IMR-90 (cell line): ENCODE measurements at regions not wholly inside any gene's neighbourhood (a gene's known extent, or its start where the extent isn't known, plus 50 kb on each side); places are given as distances from the start of the nearest gene placed in this dataset.

Experiments used
- ATAC-seq: fragments of 200-7000 bp; cut with Tn5 transposase; 2 replicates; pipeline ENCODE4 v1.9.1; 2020; ENCODE audit warnings: low read depth, mild to moderate bottlenecking, moderate library complexity
- BruUV-seq: library from RNA; stranded (reverse); fragments of 400-500 nt; replicated peaks from 2 replicates; lab custom pipeline; 2021; lab: Mats Ljungman, UMichigan
- CTCF ChIA-PET: fragments of 300-600 bp; formaldehyde crosslinking; extraction: SDS; loops from one replicate; lab custom pipeline; 2021; ENCODE audit warnings: antibody characterized with exemption; lab: Yijun Ruan, JAX
- POLR2A ChIA-PET: fragments of 300-600 bp; sonication (Branson Sonifier 250); formaldehyde crosslinking; loops from one replicate; lab custom pipeline; 2022; ENCODE audit warnings: antibody characterized with exemption; ENCODE audit not compliant: unreplicated experiment; lab: Charles Lee
- DNase-seq: peaks from one replicate; pipeline ENCODE4 v3.0.0; 2013
- H2AFZ ChIP-seq: replicated peaks from 2 replicates; pipeline ENCODE3; 2013; ENCODE audit warnings: low read length, mild to moderate bottlenecking; ENCODE audit not compliant: poor library complexity
- H2AK5ac ChIP-seq: 2 replicates; pipeline ENCODE4 v1.6.1; 2013; ENCODE audit warnings: low read depth, low read length, inconsistent platforms
- H2AK9ac ChIP-seq: replicated peaks from 2 replicates; pipeline ENCODE3; 2013; ENCODE audit warnings: mild to moderate bottlenecking, low read depth, low read length, moderate library complexity; ENCODE audit not compliant: poor library complexity
- H2BK120ac ChIP-seq: 2 replicates; pipeline ENCODE4 v1.6.1; 2013; ENCODE audit warnings: low read depth, low read length, inconsistent platforms
- H2BK15ac ChIP-seq: 3 replicates; pipeline ENCODE4 v1.6.1; 2013; ENCODE audit warnings: low read depth, low read length, inconsistent platforms
- H2BK20ac ChIP-seq: 2 replicates; pipeline ENCODE4 v1.6.1; 2013; ENCODE audit warnings: low read depth, mild to moderate bottlenecking, inconsistent platforms, low read length, moderate library complexity
- H2BK5ac ChIP-seq: 2 replicates; pipeline ENCODE4 v1.6.1; 2013; ENCODE audit warnings: mild to moderate bottlenecking, low read depth, low read length, inconsistent platforms; ENCODE audit not compliant: poor library complexity, severe bottlenecking
- H3K14ac ChIP-seq: replicated peaks from 2 replicates; pipeline ENCODE4 v1.6.1; 2013; ENCODE audit warnings: low read depth, low read length, inconsistent platforms
- H3K18ac ChIP-seq: 2 replicates; pipeline ENCODE4 v1.6.1; 2013; ENCODE audit warnings: low read depth, low read length, control low read depth
- H3K23ac ChIP-seq: 2 replicates; pipeline ENCODE4 v1.6.1; 2013; ENCODE audit warnings: low read depth, low read length, inconsistent platforms
- H3K27ac ChIP-seq: 2 replicates; pipeline ENCODE4 v1.5.1; 2013; ENCODE audit warnings: mild to moderate bottlenecking, control low read depth, low read length; ENCODE audit not compliant: insufficient read depth
- H3K27me3 ChIP-seq: 2 replicates; pipeline ENCODE4 v1.6.1; 2013; ENCODE audit warnings: low read length; ENCODE audit not compliant: control insufficient read depth, insufficient read depth
- H3K36me3 ChIP-seq: 2 replicates; pipeline ENCODE4 v1.6.1; 2013; ENCODE audit warnings: low read length, mixed read lengths; ENCODE audit not compliant: control insufficient read depth, insufficient read depth
- H3K4ac ChIP-seq: 2 replicates; pipeline ENCODE4 v1.6.1; 2013; ENCODE audit warnings: low read depth, low read length, inconsistent platforms
- H3K4me1 ChIP-seq: 2 replicates; pipeline ENCODE4 v1.6.1; 2013; ENCODE audit warnings: low read length, mixed read lengths; ENCODE audit not compliant: control insufficient read depth, insufficient read depth
- H3K4me2 ChIP-seq: 2 replicates; pipeline ENCODE4 v1.6.1; 2013; ENCODE audit warnings: low read depth, mild to moderate bottlenecking, control low read depth, low read length, moderate library complexity
- H3K4me3 ChIP-seq: 2 replicates; pipeline ENCODE4 v1.5.1; 2013; ENCODE audit warnings: low read depth, mild to moderate bottlenecking, control low read depth, low read length, moderate library complexity; ENCODE audit not compliant: insufficient read depth
- H3K56ac ChIP-seq: 2 replicates; pipeline ENCODE4 v1.6.1; 2013; ENCODE audit warnings: low read length, inconsistent platforms; ENCODE audit not compliant: insufficient read depth; ENCODE audit errors: extremely low read depth
- H3K79me1 ChIP-seq, 2 experiments: 2 replicates each; pipeline ENCODE4 v1.6.1; 2013; ENCODE audit warnings: low read length in 2 of 2, inconsistent platforms in 1 of 2, low read depth in 1 of 2
- H3K9ac ChIP-seq: 2 replicates; pipeline ENCODE4 v1.6.1; 2013; ENCODE audit warnings: low read depth, low read length, control low read depth
- H3K9me1 ChIP-seq: 2 replicates; pipeline ENCODE4 v1.6.1; 2013; ENCODE audit warnings: low read length, inconsistent platforms; ENCODE audit not compliant: insufficient read depth
- H3K9me3 ChIP-seq: 2 replicates; pipeline ENCODE4 v1.6.1; 2013; ENCODE audit warnings: low read length; ENCODE audit not compliant: control insufficient read depth, insufficient read depth
- H4K20me1 ChIP-seq: 2 replicates; pipeline ENCODE4 v1.6.1; 2013; ENCODE audit warnings: low read length, inconsistent platforms; ENCODE audit not compliant: insufficient read depth
- H4K5ac ChIP-seq: 2 replicates; pipeline ENCODE4 v1.6.1; 2013; ENCODE audit warnings: mild to moderate bottlenecking, low read depth, low read length, control low read depth
- H4K8ac ChIP-seq, 2 experiments: 2 replicates each; pipeline ENCODE4 v1.6.1; 2013; ENCODE audit warnings: low read depth in 2 of 2, low read length in 2 of 2, control low read depth in 1 of 2, inconsistent platforms in 1 of 2
- H4K91ac ChIP-seq: 2 replicates; pipeline ENCODE4 v1.6.1; 2013; ENCODE audit warnings: low read depth, low read length, inconsistent platforms; ENCODE audit not compliant: insufficient read depth
- BHLHE40 ChIP-seq: fragments of 150-350 bp; IDR thresholded peaks from 2 replicates; pipeline ENCODE4 v1.6.1; 2016; ENCODE audit warnings: mild to moderate bottlenecking, low read depth, low read length
- CEBPB ChIP-seq: IDR thresholded peaks from 2 replicates; pipeline ENCODE4 v1.6.1; 2012; ENCODE audit warnings: low read depth, low read length, improper control_type of control experiment
- CHD1 ChIP-seq: IDR thresholded peaks from 2 replicates; pipeline ENCODE4 v1.6.1; 2012; ENCODE audit warnings: low read depth, low read length, improper control_type of control experiment
- CTCF ChIP-seq: conservative IDR thresholded peaks from 2 replicates; pipeline ENCODE4 v1.5.1; 2012; ENCODE audit warnings: mild to moderate bottlenecking, low read depth, low read length, improper control_type of control experiment
- ELK1 ChIP-seq: fragments of 150-350 bp; IDR thresholded peaks from 2 replicates; pipeline ENCODE4 v1.6.1; 2016; ENCODE audit warnings: low read depth, mild to moderate bottlenecking, low read length, moderate library complexity, borderline replicate concordance
- FOS ChIP-seq: fragments of 150-350 bp; IDR thresholded peaks from 2 replicates; pipeline ENCODE4 v1.6.1; 2016; ENCODE audit warnings: low read depth, low read length
- MAFK ChIP-seq: IDR thresholded peaks from 2 replicates; pipeline ENCODE4 v1.6.1; 2012; ENCODE audit warnings: low read depth, low read length, improper control_type of control experiment
- MAZ ChIP-seq: IDR thresholded peaks from 2 replicates; pipeline ENCODE4 v1.6.1; 2012; ENCODE audit warnings: low read depth, mild to moderate bottlenecking, low read length, improper control_type of control experiment, moderate library complexity, borderline replicate concordance
- MXI1 ChIP-seq: IDR thresholded peaks from 2 replicates; pipeline ENCODE4 v1.6.1; 2012; ENCODE audit warnings: low read depth, mild to moderate bottlenecking, low read length, moderate library complexity, borderline replicate concordance
- NFE2L2 ChIP-seq: fragments of 150-350 bp; IDR thresholded peaks from 2 replicates; pipeline ENCODE4 v1.6.1; 2016; ENCODE audit warnings: low read depth, mild to moderate bottlenecking, low read length
- POLR2A ChIP-seq: IDR thresholded peaks from 2 replicates; pipeline ENCODE4 v1.6.1; 2012; ENCODE audit warnings: mild to moderate bottlenecking, low read depth, low read length
- RAD21 ChIP-seq: IDR thresholded peaks from 2 replicates; pipeline ENCODE4 v1.6.1; 2012; ENCODE audit warnings: low read length, improper control_type of control experiment
- RCOR1 ChIP-seq: IDR thresholded peaks from 2 replicates; pipeline ENCODE4 v1.6.1; 2012; ENCODE audit warnings: mild to moderate bottlenecking, low read length, improper control_type of control experiment; ENCODE audit not compliant: insufficient replicate concordance
- RFX5 ChIP-seq: IDR thresholded peaks from 2 replicates; pipeline ENCODE4 v1.8.0; 2012; ENCODE audit warnings: low read depth, mild to moderate bottlenecking, low read length, moderate library complexity
- SMC3 ChIP-seq: fragments of 150-350 bp; IDR thresholded peaks from 2 replicates; pipeline ENCODE4 v1.6.1; 2016; ENCODE audit warnings: low read depth, mild to moderate bottlenecking, antibody characterized with exemption, low read length, moderate library complexity
- USF2 ChIP-seq: fragments of 150-350 bp; IDR thresholded peaks from 2 replicates; pipeline ENCODE4 v1.6.1; 2017; ENCODE audit warnings: mild to moderate bottlenecking, antibody characterized with exemption, low read length, low read depth
- WGBS, 2 experiments: methylation state at CpG; one replicate each; pipeline versions ENCODE4 v1.1.5 to v1.1.7; 2013; ENCODE audit warnings: missing lambda C conversion rate in 2 of 2; ENCODE audit not compliant: insufficient read length in 1 of 2; ENCODE audit errors: extremely low coverage in 2 of 2; 5-methylcytosine and 5-hydroxymethylcytosine counted together
- dilution Hi-C: fragments of 300-500 bp; cut with HindIII; formaldehyde crosslinking; loops from one replicate; pipeline ENCODE4 v1.14.3; 2018; ENCODE audit warnings: low sequenced_read_pairs; ENCODE audit not compliant: unreplicated experiment
- in situ Hi-C: fragments of 300-500 bp; cut with MboI; formaldehyde crosslinking; loops from 3 replicates; pipeline ENCODE4 v1.14.3; 2019; ENCODE audit warnings: low sequenced_read_pairs, inconsistent platforms, mixed read lengths
- intact Hi-C: fragments of 100-400 bp; cut with micrococcal nuclease; formaldehyde crosslinking; loops from 2 replicates; pipeline ENCODE4 v1.10.0; 2022

GRCh38 chr6:68546620-68547019 lies 88.5 kb upstream of the ADGRB3 start:
- H2BK5ac ChIP-seq, result no peak overlapping the region
- ATAC-seq, result no peak
- peaks cover 2% of the 10 kb centered on the region; the same call in 1 of the 2 replicates for H3K9me3 ChIP-seq
- no peaks in the 10 kb centered on the region for H3K27me3 ChIP-seq
- H3K9me1 ChIP-seq, result no peaks in the 10 kb centered on the region
- no peak overlapping the region for H3K27ac ChIP-seq
- H2BK120ac ChIP-seq, result no peak overlapping the region
- intact Hi-C loops, result no loop called here
- no peak overlapping the region for H3K18ac ChIP-seq
- BruUV-seq, result no TSS peak
- no peak overlapping the region for H4K91ac ChIP-seq
- TF ChIP-seq ELK1 (no peak), CHD1 (no peak), NFE2L2 (no peak), POLR2A (no peak), MAZ (no peak), BHLHE40 (no peak), RFX5 (no peak), CTCF (no peak), CEBPB (no peak), RCOR1 (no peak), MXI1 (no peak), FOS (no peak), USF2 (no peak), SMC3 (no peak), RAD21 (no peak), MAFK (no peak)
- H3K79me1 ChIP-seq, result no peaks in the 10 kb centered on the region
- no peaks in the 10 kb centered on the region for H4K20me1 ChIP-seq
- no peak overlapping the region for H2BK20ac ChIP-seq
- in situ Hi-C loops, result no loop called here
- ChIA-PET CTCF (no interaction called here), POLR2A (no interaction called here)
- WGBS, 2 experiments, result no CpG with 5 or more reads among the region's 1 CpG
- H2AFZ ChIP-seq, result no peak overlapping the region
- H3K23ac ChIP-seq, result no peak overlapping the region
- no peak overlapping the region for H3K4me2 ChIP-seq
- H3K36me3 ChIP-seq, result no peaks in the 10 kb centered on the region
- H2BK15ac ChIP-seq, result no peak overlapping the region
- H3K9ac ChIP-seq, result no peak overlapping the region
- H4K5ac ChIP-seq, result no peak overlapping the region
- H3K4me1 ChIP-seq, result no peaks in the 10 kb centered on the region
- no peak overlapping the region for H3K56ac ChIP-seq
- no peak overlapping the region for H3K4ac ChIP-seq
- H2AK9ac ChIP-seq, result no peak overlapping the region
- dilution Hi-C loops, result no loop called here
- no peak overlapping the region for H3K4me3 ChIP-seq
- H3K14ac ChIP-seq, result no peak overlapping the region
- H4K8ac ChIP-seq, result no peak overlapping the region
- DNase-seq, result no peak
- no peak overlapping the region for H2AK5ac ChIP-seq
